Neuron (in vitro differentiated cells): ENCODE measurements at regions not wholly inside any gene's neighbourhood (a gene's known extent, or its start where the extent isn't known, plus 50 kb on each side); places are given as distances from the start of the nearest gene placed in this dataset.

ENCODE experiments used
- H2AFZ ChIP-seq: one replicate; pipeline ENCODE4 v1.6.1; 2013; ENCODE audit warnings: low read depth, mild to moderate bottlenecking, inconsistent platforms, low read length, moderate library complexity
- H3K27me3 ChIP-seq: one replicate; pipeline ENCODE4 v1.6.1; 2013; ENCODE audit warnings: low read length; ENCODE audit not compliant: insufficient read depth
- H3K36me3 ChIP-seq: one replicate; pipeline ENCODE4 v1.6.1; 2013; ENCODE audit warnings: low read length; ENCODE audit not compliant: insufficient read depth
- H3K4me1 ChIP-seq: one replicate; pipeline ENCODE4 v1.6.1; 2013; ENCODE audit warnings: low read length; ENCODE audit not compliant: insufficient read depth
- H3K4me3 ChIP-seq: 2 replicates; pipeline ENCODE4 v1.5.1; 2013; ENCODE audit warnings: mild to moderate bottlenecking, low read length, moderate library complexity
- H3K9me3 ChIP-seq: one replicate; pipeline ENCODE4 v1.6.1; 2013; ENCODE audit warnings: low read length

GRCh38 chr15:72979308-72979707 is 73.0 kb upstream of the NEO1 start:
- Histone ChIP-seq H3K4me1 (no peaks in the 10 kb centered on the region), H3K4me3 (no peak overlapping the region), H3K27me3 (peaks cover 1% of the 10 kb centered on the region), H3K9me3 (peaks cover 3% of the 10 kb centered on the region), H2AFZ (no peak overlapping the region), H3K36me3 (no peaks in the 10 kb centered on the region)

- peak overlapping the region; percentile 10 for H2AFZ ChIP-seq
- H3K9me3 ChIP-seq = no peaks in the 10 kb centered on the region
- H3K4me3 ChIP-seq = no peak overlapping the region
- no peaks in the 10 kb centered on the region for H3K36me3 ChIP-seq
- H3K4me1 ChIP-seq = no peaks in the 10 kb centered on the region
- no peaks in the 10 kb centered on the region for H3K27me3 ChIP-seq
Measured at GRCh38 chr15:72978223-72978622, 74.0 kb upstream of the NEO1 start.

- no peak overlapping the region for H3K4me3 ChIP-seq
- peaks cover 9% of the 10 kb centered on the region for H3K27me3 ChIP-seq
Measured at GRCh38 chr15:72972362-72972761, 79.9 kb upstream of the NEO1 start.

GRCh38 chr15:72971766-72972165 is 80.5 kb upstream of the NEO1 start:
- Histone ChIP-seq H3K4me3 (no peak overlapping the region), H3K27me3 (peaks cover 9% of the 10 kb centered on the region), H3K36me3 (no peaks in the 10 kb centered on the region), H3K4me1 (peaks cover 10% of the 10 kb centered on the region), H3K9me3 (no peaks in the 10 kb centered on the region), H2AFZ (no peak overlapping the region)

More at GRCh38 chr15:72972362-72972761, 79.9 kb upstream of the NEO1 start:
- Histone ChIP-seq H3K36me3 (no peaks in the 10 kb centered on the region), H3K9me3 (no peaks in the 10 kb centered on the region), H2AFZ (no peak overlapping the region), H3K4me1 (peaks cover 10% of the 10 kb centered on the region)

GRCh38 chr15:72970933-72971760 is 81.1 kb upstream of the NEO1 start:
- Histone ChIP-seq H3K4me1 (peaks cover 10% of the 10 kb centered on the region), H3K27me3 (peaks cover 9% of the 10 kb centered on the region), H3K36me3 (no peaks in the 10 kb centered on the region), H3K4me3 (no peak overlapping the region), H2AFZ (no peak overlapping the region), H3K9me3 (no peaks in the 10 kb centered on the region)

GRCh38 chr15:72968531-72968922 is 83.7 kb upstream of the NEO1 start:
- peaks cover under 1% of the 10 kb centered on the region for H3K9me3 ChIP-seq
- no peak overlapping the region for H3K4me3 ChIP-seq
- peaks cover 9% of the 10 kb centered on the region for H3K27me3 ChIP-seq
- no peak overlapping the region for H2AFZ ChIP-seq
- H3K4me1 ChIP-seq = peaks cover 10% of the 10 kb centered on the region
- no peaks in the 10 kb centered on the region for H3K36me3 ChIP-seq

- H3K4me3 ChIP-seq = no peak overlapping the region
- H2AFZ ChIP-seq = no peak overlapping the region
- H3K4me1 ChIP-seq = peaks cover 10% of the 10 kb centered on the region
- H3K9me3 ChIP-seq = peaks cover 4% of the 10 kb centered on the region
- peaks cover 9% of the 10 kb centered on the region for H3K27me3 ChIP-seq
- no peaks in the 10 kb centered on the region for H3K36me3 ChIP-seq
Measured at GRCh38 chr15:72967811-72968530, 84.3 kb upstream of the NEO1 start.

- no peak overlapping the region for H3K4me3 ChIP-seq
- no peak overlapping the region for H2AFZ ChIP-seq
- peaks cover 10% of the 10 kb centered on the region for H3K4me1 ChIP-seq
- H3K36me3 ChIP-seq = no peaks in the 10 kb centered on the region
- H3K27me3 ChIP-seq = peaks cover 9% of the 10 kb centered on the region
- H3K9me3 ChIP-seq = peaks cover 4% of the 10 kb centered on the region
Measured at GRCh38 chr15:72967397-72967796, 84.9 kb upstream of the NEO1 start.

- peaks cover 4% of the 10 kb centered on the region for H3K9me3 ChIP-seq
- no peak overlapping the region for H2AFZ ChIP-seq
- no peaks in the 10 kb centered on the region for H3K36me3 ChIP-seq
- no peak overlapping the region for H3K4me3 ChIP-seq
- peaks cover 7% of the 10 kb centered on the region for H3K4me1 ChIP-seq
- peaks cover 6% of the 10 kb centered on the region for H3K27me3 ChIP-seq
Measured at GRCh38 chr15:72966641-72967040, 85.6 kb upstream of the NEO1 start.

GRCh38 chr15:72965671-72966070 is 86.6 kb upstream of the NEO1 start:
- Histone ChIP-seq H3K4me3 (no peak overlapping the region), H3K4me1 (no peaks in the 10 kb centered on the region), H3K36me3 (no peaks in the 10 kb centered on the region), H3K27me3 (peaks cover 6% of the 10 kb centered on the region), H3K9me3 (peaks cover 5% of the 10 kb centered on the region), H2AFZ (no peak overlapping the region)

GRCh38 chr15:72964542-72964941 is 87.7 kb upstream of the NEO1 start:
- peaks cover 5% of the 10 kb centered on the region for H3K9me3 ChIP-seq
- H3K4me3 ChIP-seq = no peak overlapping the region
- H2AFZ ChIP-seq = no peak overlapping the region
- no peaks in the 10 kb centered on the region for H3K4me1 ChIP-seq
- no peaks in the 10 kb centered on the region for H3K36me3 ChIP-seq
- no peaks in the 10 kb centered on the region for H3K27me3 ChIP-seq

- no peak overlapping the region for H3K4me3 ChIP-seq
- no peaks in the 10 kb centered on the region for H3K36me3 ChIP-seq
- H3K4me1 ChIP-seq = peaks cover 4% of the 10 kb centered on the region
- H2AFZ ChIP-seq = no peak overlapping the region
- H3K9me3 ChIP-seq = peaks cover 5% of the 10 kb centered on the region
- H3K27me3 ChIP-seq = no peaks in the 10 kb centered on the region
Measured at GRCh38 chr15:72964135-72964534, 88.1 kb upstream of the NEO1 start.

- Histone ChIP-seq H3K9me3 (peaks cover 5% of the 10 kb centered on the region), H3K4me3 (no peak overlapping the region), H3K27me3 (no peaks in the 10 kb centered on the region), H3K4me1 (peaks cover 12% of the 10 kb centered on the region), H3K36me3 (no peaks in the 10 kb centered on the region), H2AFZ (no peak overlapping the region)
Measured at GRCh38 chr15:72962054-72962702, 90.1 kb upstream of the NEO1 start.
